AML-193 (cell line): ENCODE measurements at regions not wholly inside any gene's neighbourhood (a gene's known extent, or its start where the extent isn't known, plus 50 kb on each side); places are given as distances from the start of the nearest gene placed in this dataset.

ENCODE experiments used
- DNase-seq, 2 experiments: peaks; one replicate each; lab custom pipeline; 2025; lab: John Stamatoyannopoulos, UW

GRCh38 chr5:17431272-17432050 lies 66.6 kb upstream of the TAF11L2 start:
- no peak for DNase-seq

- no peak for DNase-seq
Measured at GRCh38 chr5:17432569-17432968, 65.5 kb upstream of the TAF11L2 start.

- no peak for DNase-seq
Measured at GRCh38 chr5:17433406-17433805, 64.6 kb upstream of the TAF11L2 start.

GRCh38 chr5:17434982-17435381 lies 63.0 kb upstream of the TAF11L2 start:
- DNase-seq, result no peak

GRCh38 chr5:17436350-17436749 lies 61.7 kb upstream of the TAF11L2 start:
- no peak for DNase-seq

- DNase-seq, result peak; percentile 67 to 71
Measured at GRCh38 chr5:17436761-17437221, 61.2 kb upstream of the TAF11L2 start.

GRCh38 chr5:17438027-17438426 lies 60.0 kb upstream of the TAF11L2 start:
- DNase-seq, result no peak

- DNase-seq, result no peak
Measured at GRCh38 chr5:17439956-17440355, 58.1 kb upstream of the TAF11L2 start.

- no peak for DNase-seq
Measured at GRCh38 chr5:17440766-17441165, 57.3 kb upstream of the TAF11L2 start.

- no peak for DNase-seq
Measured at GRCh38 chr5:17441351-17441750, 56.7 kb upstream of the TAF11L2 start.

GRCh38 chr5:17443333-17444130 lies 54.5 kb upstream of the TAF11L2 start:
- DNase-seq, result no peak

- DNase-seq, result no peak
Measured at GRCh38 chr5:17444496-17444895, 53.5 kb upstream of the TAF11L2 start.

GRCh38 chr5:17445185-17445584 lies 52.8 kb upstream of the TAF11L2 start:
- DNase-seq, result no peak
